Activated CD4-positive, alpha-beta T cell treated with anti-CD3 and anti-CD28 coated beads, Interleukin-10, Interleukin-2, amounts not matched to agents 100 ng/mL and 50 ng/mL, durations not matched to agents 16 hours and 8 hours (primary cell): ENCODE measurements at regions not wholly inside any gene's neighbourhood (a gene's known extent, or its start where the extent isn't known, plus 50 kb on each side); places are given as distances from the start of the nearest gene placed in this dataset.

Experiments used
- DNase-seq: peaks from one replicate; pipeline ENCODE4 v3.0.0-alpha.2; 2020

DNA sequence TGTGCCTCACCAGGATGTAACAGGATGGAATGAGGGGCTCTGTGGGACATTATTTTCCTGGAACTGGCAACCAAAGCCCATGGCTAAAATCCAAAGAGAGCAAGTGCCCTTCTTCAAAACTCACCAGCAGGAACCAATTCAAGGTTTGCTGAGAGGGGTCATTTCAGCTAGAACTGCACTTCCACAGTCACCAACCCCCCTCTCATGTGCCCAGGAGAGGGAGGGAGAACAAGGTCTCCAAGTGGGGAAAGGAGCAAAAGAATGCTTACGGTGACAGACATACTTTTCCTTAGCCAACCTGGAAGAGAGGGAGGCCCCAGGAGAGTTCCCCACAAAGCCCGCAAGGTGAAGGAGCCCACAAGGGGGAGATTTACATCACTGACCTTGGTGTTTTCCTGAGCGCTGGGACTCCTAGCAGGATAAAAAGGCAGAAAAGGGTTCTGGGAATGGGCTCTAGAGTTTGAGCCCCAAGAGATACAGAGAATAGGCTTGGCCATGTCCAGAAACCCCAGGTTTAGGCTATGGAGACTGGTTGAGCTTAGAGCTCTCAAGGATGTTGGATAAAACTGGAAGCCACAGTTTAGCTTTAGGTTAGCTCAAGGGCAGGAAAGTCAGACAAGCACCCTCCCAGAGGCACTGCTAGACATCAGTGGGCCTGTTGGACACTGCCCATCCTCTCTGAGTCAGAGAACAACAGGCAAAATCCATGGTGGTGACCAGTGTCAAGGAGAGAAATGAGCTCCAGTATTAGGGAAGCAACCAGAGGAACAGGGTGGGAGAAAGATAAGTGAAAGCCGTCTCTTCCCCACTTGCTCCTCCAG is 63.9 kb upstream of the GHITM start:
- no peak for DNase-seq

GRCh38 chr10:84076047-84076388 is 63.3 kb upstream of the GHITM start:
- DNase-seq: no peak

DNA sequence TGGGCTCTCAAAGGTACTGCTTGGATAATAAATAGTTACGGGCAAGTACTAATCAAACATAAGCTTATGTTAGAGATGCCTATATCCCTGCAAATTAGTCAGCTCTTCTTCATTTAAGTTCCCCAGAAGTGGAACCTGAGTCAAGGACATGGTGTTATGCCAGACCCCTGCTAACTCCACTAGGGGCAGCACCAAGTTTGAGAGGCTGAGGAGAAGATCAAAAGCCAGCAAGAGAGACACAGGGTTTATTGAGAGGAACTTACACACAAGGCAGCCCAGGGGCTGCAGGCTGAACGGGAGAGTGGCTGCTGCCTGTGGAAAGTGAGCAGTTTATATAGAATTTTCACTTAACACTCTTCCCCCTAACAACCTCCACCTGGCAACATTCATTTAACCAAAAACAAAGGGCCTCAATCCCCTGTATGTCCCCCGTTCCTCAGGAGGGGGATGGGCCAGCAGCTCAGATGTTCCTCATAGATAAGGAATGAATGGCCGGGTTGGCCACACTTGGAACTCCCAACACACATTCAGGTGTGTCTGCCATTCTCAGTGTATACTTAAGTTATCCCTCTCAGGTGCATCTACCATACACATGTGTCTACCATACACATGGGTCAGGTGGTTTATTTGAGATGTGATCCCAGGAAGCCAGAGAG is 62.6 kb upstream of the GHITM start:
- no peak for DNase-seq

- no peak for DNase-seq
These were observed 61.5 kb upstream of the GHITM start for GRCh38 chr10:84077768-84078167.

DNA sequence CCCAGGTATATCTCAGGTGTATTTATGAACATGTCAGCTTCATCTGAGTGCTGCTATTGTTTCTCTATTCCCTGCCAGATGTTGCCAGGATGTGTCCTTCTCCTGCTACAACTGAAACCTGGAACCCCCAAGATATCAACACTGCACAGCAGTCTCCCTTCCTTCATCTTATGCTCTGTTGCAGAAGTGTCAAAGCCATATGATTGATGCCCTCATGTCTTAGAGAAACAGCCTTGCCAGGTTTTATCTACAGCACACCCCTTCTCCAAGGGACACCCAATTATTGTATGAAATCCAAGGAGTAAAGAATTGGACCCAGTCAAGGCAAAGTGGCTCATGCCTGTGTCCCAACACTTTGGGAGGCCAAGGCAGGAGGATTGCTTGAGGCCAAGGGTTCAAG is 60.5 kb upstream of the GHITM start:
- DNase-seq: no peak

- DNase-seq: no peak
These were observed 55.0 kb upstream of the GHITM start for GRCh38 chr10:84084342-84084741.

DNA sequence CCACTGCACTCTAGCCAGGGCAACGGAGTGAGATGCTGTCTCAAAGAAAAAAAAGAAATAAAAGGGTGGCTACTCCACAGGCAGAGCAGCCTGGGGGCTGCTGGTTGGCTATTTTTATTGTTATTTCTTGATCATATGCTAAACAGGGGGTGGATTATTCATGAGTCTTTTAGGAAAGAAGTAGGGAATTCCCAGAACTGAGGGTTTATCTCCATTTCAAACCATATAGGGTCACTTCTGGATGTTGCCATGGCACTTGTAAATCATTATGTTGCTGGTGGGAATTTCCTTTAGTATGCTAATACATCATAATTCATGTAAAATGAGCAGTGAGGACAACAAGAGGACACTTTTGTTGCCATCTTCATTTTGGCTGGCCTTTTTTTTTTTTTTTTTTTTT is 52.1 kb upstream of the GHITM start:
- no peak for DNase-seq

- no peak for DNase-seq
These were observed 50.7 kb upstream of the GHITM start for GRCh38 chr10:84088626-84089025.

- no peak for DNase-seq
These were observed 50.1 kb upstream of the GHITM start for GRCh38 chr10:84089162-84089561.
